H1 (cell line): ENCODE measurements at regions not wholly inside any gene's neighbourhood (a gene's known extent, or its start where the extent isn't known, plus 50 kb on each side); places are given as distances from the start of the nearest gene placed in this dataset.

Experiments used
- ATF3 ChIP-seq: IDR thresholded peaks from 2 replicates; pipeline ENCODE4 v1.6.1; 2011; ENCODE audit warnings: low read depth, mild to moderate bottlenecking, low read length; ENCODE audit not compliant: insufficient read depth
- CREB1 ChIP-seq: IDR thresholded peaks from 2 replicates; pipeline ENCODE4 v1.6.1; 2012; ENCODE audit warnings: inconsistent platforms
- GABPA ChIP-seq: IDR thresholded peaks from 2 replicates; pipeline ENCODE4 v1.6.1; 2011; ENCODE audit warnings: mild to moderate bottlenecking, low read length, moderate library complexity, borderline replicate concordance; ENCODE audit not compliant: insufficient read depth
- RNF2 ChIP-seq: fragments of 200-900, 300-1000 bp; sonication (generic); IDR thresholded peaks from 2 replicates; pipeline ENCODE4 v1.7.1; 2016; ENCODE audit warnings: borderline replicate concordance, low read depth, mild to moderate bottlenecking, antibody characterized with exemption, low read length; ENCODE audit not compliant: poor library complexity, severe bottlenecking; ENCODE audit errors: missing control alignments

- TF ChIP-seq RNF2 (no peak), CREB1 (no peak), ATF3 (no peak), GABPA (no peak)
These were observed 630.7 kb downstream of the TOX3 start (continued) for GRCh38 chr16:51916231-51916630.
